Omental fat pad (tissue), 3 donors: ENCODE measurements at regions not wholly inside any gene's neighbourhood (a gene's known extent, or its start where the extent isn't known, plus 50 kb on each side); places are given as distances from the start of the nearest gene placed in this dataset.

Source experiments
- ATAC-seq: fragments of 150-250 bp; one replicate; pipeline ENCODE4 v1.9.1; 2016; ENCODE audit warnings: mild to moderate bottlenecking, moderate library complexity; ENCODE audit not compliant: low FRiP score
- DNase-seq: peaks from one replicate; pipeline ENCODE4 v3.0.0-alpha.2; 2019; ENCODE audit warnings: low spot score
- TF ChIP-seq, protein P1 (sequence below), 3 donors: fragments of 450-650 bp; IDR thresholded peaks; one replicate each; pipeline ENCODE4 v1.5.1; 2016 to 2017; ENCODE audit warnings: antibody characterized with exemption in 3 of 3, mild to moderate bottlenecking in 3 of 3, moderate library complexity in 2 of 3

DNA sequence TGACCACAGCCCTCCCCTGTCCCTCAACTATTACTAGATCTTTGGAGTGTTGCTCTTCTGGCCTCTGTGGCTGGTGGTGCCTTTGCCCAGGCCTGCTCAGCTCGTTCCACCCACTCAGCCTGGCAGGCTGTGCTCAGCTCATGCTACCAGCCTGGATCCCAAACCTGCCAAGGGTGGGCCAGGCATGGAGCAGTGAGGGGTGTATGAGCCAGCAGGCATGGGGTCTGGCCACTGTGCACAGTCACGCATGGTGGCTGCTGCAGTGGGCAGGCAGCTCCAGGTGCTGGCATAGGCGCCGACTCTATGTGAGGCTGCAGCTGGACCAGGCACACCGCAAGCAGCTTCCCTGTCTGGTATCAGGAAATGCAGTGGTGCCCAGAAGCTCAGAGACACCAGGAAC is 449.9 kb downstream of the MATN1 start:
- TF ChIP-seq, protein P1, sequence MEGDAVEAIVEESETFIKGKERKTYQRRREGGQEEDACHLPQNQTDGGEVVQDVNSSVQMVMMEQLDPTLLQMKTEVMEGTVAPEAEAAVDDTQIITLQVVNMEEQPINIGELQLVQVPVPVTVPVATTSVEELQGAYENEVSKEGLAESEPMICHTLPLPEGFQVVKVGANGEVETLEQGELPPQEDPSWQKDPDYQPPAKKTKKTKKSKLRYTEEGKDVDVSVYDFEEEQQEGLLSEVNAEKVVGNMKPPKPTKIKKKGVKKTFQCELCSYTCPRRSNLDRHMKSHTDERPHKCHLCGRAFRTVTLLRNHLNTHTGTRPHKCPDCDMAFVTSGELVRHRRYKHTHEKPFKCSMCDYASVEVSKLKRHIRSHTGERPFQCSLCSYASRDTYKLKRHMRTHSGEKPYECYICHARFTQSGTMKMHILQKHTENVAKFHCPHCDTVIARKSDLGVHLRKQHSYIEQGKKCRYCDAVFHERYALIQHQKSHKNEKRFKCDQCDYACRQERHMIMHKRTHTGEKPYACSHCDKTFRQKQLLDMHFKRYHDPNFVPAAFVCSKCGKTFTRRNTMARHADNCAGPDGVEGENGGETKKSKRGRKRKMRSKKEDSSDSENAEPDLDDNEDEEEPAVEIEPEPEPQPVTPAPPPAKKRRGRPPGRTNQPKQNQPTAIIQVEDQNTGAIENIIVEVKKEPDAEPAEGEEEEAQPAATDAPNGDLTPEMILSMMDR (IDR thresholded peaks at IDR 0.05): no peak
- DNase-seq: no peak
- no peak for ATAC-seq

DNA sequence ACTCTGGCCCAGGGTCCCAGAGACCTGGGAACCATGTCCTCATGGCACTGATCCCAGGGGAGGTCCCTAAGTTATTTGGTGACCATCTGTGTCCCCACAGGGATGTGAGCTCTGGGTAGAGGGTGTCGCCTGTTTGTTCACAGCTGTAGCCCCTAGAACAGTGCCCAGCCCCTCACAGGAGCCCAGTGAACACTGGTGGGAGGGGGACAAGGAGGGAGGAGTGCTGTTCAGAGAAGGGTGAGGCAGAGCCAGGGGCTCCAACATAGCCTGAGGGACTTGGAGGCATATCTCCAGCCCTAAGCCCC is 450.4 kb downstream of the MATN1 start:
- TF ChIP-seq, protein P1 (IDR thresholded peaks at IDR 0.05): no peak
- ATAC-seq: no peak
- DNase-seq: no peak

DNA sequence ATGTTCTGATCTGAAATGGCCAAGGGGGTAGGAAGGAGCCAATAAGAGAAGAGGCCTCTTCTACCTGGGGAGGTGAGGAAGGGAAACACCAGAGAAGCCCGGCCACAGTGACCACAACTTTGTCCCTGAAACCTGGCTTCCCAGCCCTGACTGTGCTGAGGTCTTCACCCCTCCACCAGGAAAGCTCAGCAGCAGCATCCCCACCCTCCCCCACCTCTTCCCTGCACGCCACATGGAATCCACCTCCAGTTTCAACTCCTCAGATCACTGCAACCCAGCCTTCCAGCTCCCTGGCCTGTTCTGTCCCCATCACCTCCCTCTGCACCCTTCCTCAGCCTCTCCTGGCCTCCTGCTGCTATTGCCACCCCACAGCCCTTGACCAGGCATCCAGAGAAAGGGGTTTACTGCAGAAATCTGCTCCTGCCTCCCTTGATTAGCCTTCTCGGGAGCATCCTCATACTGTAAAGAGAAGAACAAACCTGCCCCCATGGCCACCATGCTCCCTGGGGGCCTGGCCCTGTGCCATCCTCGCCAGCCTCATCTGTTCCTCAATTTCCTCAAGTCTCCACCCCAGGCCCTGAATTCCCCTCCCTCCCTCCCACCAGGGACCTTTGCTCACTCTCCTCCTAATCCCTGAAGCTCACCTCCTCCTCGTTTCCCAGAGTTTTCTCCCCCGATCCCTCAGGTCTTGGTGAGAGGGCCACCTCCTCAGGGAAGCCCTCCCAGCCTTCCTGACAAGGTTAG is 450.9 kb downstream of the MATN1 start:
- ATAC-seq (no peak), DNase-seq (no peak)
- TF ChIP-seq, protein P1 (IDR thresholded peaks at IDR 0.05): no peak

DNA sequence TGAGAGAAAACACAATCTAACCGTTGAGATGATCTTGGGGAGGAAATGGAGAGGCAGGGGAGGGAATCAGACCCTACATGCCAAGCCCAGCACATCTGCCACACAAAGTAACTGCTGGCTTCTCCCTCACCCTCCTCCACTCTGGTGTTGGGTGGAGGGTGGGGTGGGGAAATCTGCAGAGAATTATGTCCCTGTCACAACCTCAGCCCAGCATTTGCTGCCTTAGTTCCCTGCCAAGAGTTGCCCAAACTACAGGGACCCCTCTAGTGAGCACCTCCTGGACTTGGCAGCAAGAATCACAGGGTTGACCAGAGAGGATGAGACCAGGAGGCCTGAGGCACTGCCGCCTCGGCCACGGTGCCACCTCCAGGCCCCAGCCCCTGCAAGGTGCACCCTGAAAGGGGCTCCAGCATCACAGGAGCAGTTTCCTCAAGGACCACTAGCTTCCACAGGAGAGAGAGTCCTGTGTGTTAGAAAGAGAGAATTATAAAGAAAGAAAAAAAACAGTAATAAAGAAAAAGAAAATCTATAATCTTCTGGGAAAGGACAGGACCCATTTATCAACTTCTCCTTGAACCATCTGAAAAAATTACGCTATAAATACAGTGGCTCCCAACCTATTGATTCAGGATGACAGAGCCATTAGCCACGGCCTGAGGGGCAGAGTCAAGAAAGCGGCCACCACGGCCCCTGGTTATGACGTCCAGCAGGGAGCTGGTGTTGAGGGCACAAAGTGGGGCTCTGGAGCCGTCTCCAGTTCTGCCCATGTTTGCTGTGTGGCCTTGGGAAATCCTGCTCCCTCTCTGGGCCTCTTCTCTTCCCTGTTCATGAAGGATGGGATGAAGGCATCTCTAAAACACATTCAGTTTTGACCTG is 451.7 kb downstream of the MATN1 start:
- ATAC-seq (no peak), DNase-seq (no peak)
- TF ChIP-seq, protein P1 (IDR thresholded peaks at IDR 0.05): no peak

DNA sequence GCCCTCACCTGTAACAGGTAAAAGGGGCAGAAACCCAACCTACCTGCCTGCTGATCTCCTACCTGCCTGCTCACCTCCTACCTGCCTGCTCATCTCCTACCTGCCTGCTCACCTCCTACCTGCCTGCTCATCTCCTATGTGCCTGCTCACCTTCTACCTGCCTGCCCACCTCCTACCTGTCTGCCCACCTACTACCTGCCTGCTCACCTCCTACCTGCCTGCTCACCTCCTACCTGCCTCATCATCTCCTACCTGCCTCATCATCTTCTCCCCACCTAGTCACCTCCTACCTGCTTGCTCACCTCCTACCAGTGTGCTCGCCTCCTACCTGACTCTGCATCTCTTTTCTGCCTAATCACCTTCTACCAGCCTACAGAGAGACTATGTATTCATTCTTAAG is 452.9 kb downstream of the MATN1 start:
- TF ChIP-seq, protein P1 (IDR thresholded peaks at IDR 0.05): no peak
- ATAC-seq (no peak), DNase-seq (no peak)

DNA sequence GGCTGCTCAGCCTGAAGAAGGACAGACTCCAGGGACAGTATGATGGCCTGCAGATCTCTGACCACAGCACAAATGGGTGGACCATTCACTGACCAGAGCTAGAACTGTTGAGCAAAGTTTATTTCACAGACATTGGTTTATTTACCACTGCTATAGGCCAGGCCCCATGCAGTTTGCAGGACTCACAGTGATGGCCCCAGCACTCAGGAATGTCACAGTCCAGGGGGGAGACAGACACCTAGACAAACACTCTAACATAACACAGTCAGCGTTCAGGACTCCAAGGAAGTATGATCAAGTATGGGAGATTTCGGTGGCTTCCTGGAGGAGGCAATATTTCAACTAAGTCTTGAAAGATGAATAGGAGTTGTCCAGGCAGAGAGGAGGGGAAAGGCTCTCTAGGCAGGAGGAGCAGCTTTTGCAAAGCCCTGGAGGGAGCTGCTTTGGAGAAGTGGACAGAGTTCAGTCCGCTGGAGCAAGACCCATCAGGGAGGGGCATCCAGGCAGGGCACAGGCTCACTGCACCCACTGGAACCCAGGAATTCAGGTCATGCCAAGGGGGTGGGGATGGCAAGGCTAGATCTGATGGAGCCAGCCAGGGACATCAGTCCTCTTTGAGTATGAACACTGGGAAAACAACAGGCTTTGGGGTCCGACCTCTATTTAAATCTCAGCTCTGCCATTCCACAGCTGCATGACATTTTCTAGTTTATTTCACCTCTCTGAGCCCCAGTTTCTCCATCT is 454.3 kb downstream of the MATN1 start:
- TF ChIP-seq, protein P1 (IDR thresholded peaks at IDR 0.05): no peak
- no peak for DNase-seq
- ATAC-seq: no peak
